K562 (cell line): ENCODE measurements at regions not wholly inside any gene's neighbourhood (a gene's known extent, or its start where the extent isn't known, plus 50 kb on each side); places are given as distances from the start of the nearest gene placed in this dataset.

Experiments
- ATAC-seq: fragments of 200-7000 bp; cut with Tn5 transposase; 3 replicates; pipeline ENCODE4 v1.9.1; 2020; ENCODE audit warnings: moderate library complexity
- BruUV-seq: library from RNA; stranded (reverse); fragments of 400-500 nt; replicated peaks from 2 replicates; lab custom pipeline; 2021; lab: Mats Ljungman, UMichigan
- CTCF ChIA-PET: fragments of 300-600 bp; formaldehyde crosslinking; extraction: SDS; loops from one replicate; lab custom pipeline; 2021; ENCODE audit warnings: low intra/inter-chr PET ratio; lab: Yijun Ruan, JAX
- POLR2A ChIA-PET: fragments of 300-600, 350-650 bp; sonication (Branson Sonifier 250); formaldehyde crosslinking; extraction: SDS; loops from one replicate; lab custom pipeline; 2021; ENCODE audit warnings: antibody characterized with exemption, inconsistent platforms; lab: Yijun Ruan, JAX
- DNase-seq, 4 experiments: peaks; one replicate each; pipeline versions ENCODE4 v3.0.0 to v3.0.0-alpha.2; 2011 to 2018; ENCODE audit warnings: low spot score in 3 of 4, mixed read lengths in 3 of 4; ENCODE audit errors: extremely low read depth in 1 of 4
- FAIRE-seq: peaks from 2 replicates; lab custom pipeline; 2011; peaks lifted over from hg19 to GRCh38; lab: Jason Lieb, UNC
- H2AFZ ChIP-seq: 2 replicates; pipeline ENCODE4 v1.6.0; 2011; ENCODE audit warnings: low read depth, low read length, control low read depth, inconsistent platforms
- H3K27ac ChIP-seq: fragments of 200-600 bp; 3 replicates; pipeline ENCODE4 v1.8.0; 2011; ENCODE audit warnings: low read depth, mild to moderate bottlenecking, control low read depth, inconsistent platforms, low read length, moderate library complexity, mixed read lengths; ENCODE audit errors: extremely low read depth
- H3K27me3 ChIP-seq, 2 experiments: fragments of 300-600 bp in 1 of 2; 2 replicates in 1 of 2; 3 replicates in 1 of 2; pipeline versions ENCODE4 v1.6.0 to v1.8.0; 2011; ENCODE audit warnings: inconsistent platforms in 2 of 2, low read length in 2 of 2, mild to moderate bottlenecking in 1 of 2, mixed read lengths in 1 of 2, moderate library complexity in 1 of 2; ENCODE audit not compliant: control insufficient read depth in 2 of 2, insufficient read depth in 2 of 2
- H3K36me3 ChIP-seq: fragments of 300-600 bp; 3 replicates; pipeline ENCODE4 v1.8.0; 2011; ENCODE audit warnings: mild to moderate bottlenecking, low read length, inconsistent platforms; ENCODE audit not compliant: control insufficient read depth, insufficient read depth
- H3K4me1 ChIP-seq, 2 experiments: fragments of 200-600 bp in 1 of 2; replicated peaks in 1 of 2; 2 replicates in 1 of 2; 3 replicates in 1 of 2; pipeline versions ENCODE4 v1.5.1 to v1.8.0; 2011; ENCODE audit warnings: inconsistent platforms in 2 of 2, low read length in 2 of 2, mild to moderate bottlenecking in 1 of 2, mixed read lengths in 1 of 2, moderate library complexity in 1 of 2; ENCODE audit not compliant: control insufficient read depth in 2 of 2, insufficient read depth in 2 of 2
- H3K4me2 ChIP-seq: 2 replicates; pipeline ENCODE4 v1.6.1; 2011; ENCODE audit warnings: low read length, control low read depth, inconsistent platforms, mixed read lengths; ENCODE audit not compliant: insufficient read depth
- H3K4me3 ChIP-seq: fragments of 200-600 bp; sonication (generic), shearing (Covaris generic); 2 replicates; pipeline ENCODE4 v1.5.1; 2016; ENCODE audit warnings: control low read depth, inconsistent platforms
- H3K79me2 ChIP-seq: fragments of 200-600 bp; 3 replicates; pipeline ENCODE4 v1.8.0; 2011; ENCODE audit warnings: low read length, inconsistent platforms; ENCODE audit not compliant: control insufficient read depth, insufficient read depth
- H3K9ac ChIP-seq, 2 experiments: 2 replicates each; pipeline versions ENCODE4 v1.6.0 to v1.6.1; 2011; ENCODE audit warnings: low read depth in 2 of 2, low read length in 2 of 2, control low read depth in 1 of 2, inconsistent platforms in 1 of 2, mild to moderate bottlenecking in 1 of 2, mixed read lengths in 1 of 2; ENCODE audit not compliant: insufficient read depth in 1 of 2
- H3K9me1 ChIP-seq: one replicate; pipeline ENCODE4 v1.6.0; 2011; ENCODE audit warnings: inconsistent platforms, mild to moderate bottlenecking, low read length, moderate library complexity; ENCODE audit not compliant: control insufficient read depth, insufficient read depth
- H3K9me3 ChIP-seq: replicated peaks from 2 replicates; pipeline ENCODE4 v1.5.1; 2011; ENCODE audit warnings: low read depth, low read length, inconsistent platforms; ENCODE audit not compliant: control insufficient read depth, insufficient read depth
- H4K20me1 ChIP-seq: replicated peaks from 2 replicates; pipeline ENCODE4 v1.6.1; 2011; ENCODE audit warnings: low read length, inconsistent platforms, mixed read lengths; ENCODE audit not compliant: control insufficient read depth, insufficient read depth
- BHLHE40 ChIP-seq: IDR thresholded peaks from 2 replicates; pipeline ENCODE4 v1.6.1; 2011; ENCODE audit warnings: low read length, improper control_type of control experiment
- CCNT2 ChIP-seq: IDR thresholded peaks from 2 replicates; pipeline ENCODE4 v1.6.1; 2011; ENCODE audit warnings: borderline replicate concordance, low read depth, mild to moderate bottlenecking, moderate library complexity, mixed read lengths, low read length; ENCODE audit not compliant: insufficient read length; ENCODE audit errors: extremely low read depth
- NR4A1 ChIP-seq, 2 experiments: fragments of 250-450 bp in 1 of 2; fragments of 450-650 bp in 1 of 2; sonication (Bioruptor Pico) in 1 of 2; IDR thresholded peaks; 2 replicates each; pipeline versions ENCODE4 v1.4.0 to v1.6.1; 2016 to 2020; ENCODE audit warnings: mild to moderate bottlenecking in 2 of 2, missing compliant biosample characterization in 1 of 2, missing genetic modification characterization in 1 of 2, moderate library complexity in 1 of 2
- TEAD1 ChIP-seq, 2 experiments: fragments of 450-650 bp in 1 of 2; sonication (generic) in 1 of 2; formaldehyde crosslinking; IDR thresholded peaks; 2 replicates each; pipeline versions ENCODE4 v1.4.0 to v1.8.0; 2020 to 2022; ENCODE audit warnings: mild to moderate bottlenecking in 2 of 2, missing genetic modification reagents in 1 of 2
- WGBS: fragments of 100-300 bp; shearing (Covaris generic); methylation state at CpG from one replicate; pipeline ENCODE4 v1.1.6; 2016; ENCODE audit warnings: low coverage, mixed read lengths; ENCODE audit not compliant: insufficient coverage; ENCODE audit errors: missing lambda C conversion rate; 5-methylcytosine and 5-hydroxymethylcytosine counted together
- in situ Hi-C: fragments of 300-500 bp; cut with MboI; formaldehyde crosslinking; loops from 4 replicates; pipeline ENCODE4 v1.15.0; 2018; ENCODE audit warnings: inconsistent platforms, mixed read lengths
- intact Hi-C: fragments of 100-400 bp; cut with micrococcal nuclease; formaldehyde crosslinking; loops from 2 replicates; pipeline ENCODE4 v1.14.2; 2022
- TF ChIP-seq, protein P1 (sequence below): IDR thresholded peaks from 2 replicates; pipeline ENCODE4 v1.6.1; 2011; ENCODE audit not compliant: insufficient read length; ENCODE audit errors: extremely low read depth
- TF ChIP-seq, protein P2 (sequence below): fragments of 250-450 bp; sonication (Bioruptor Pico); IDR thresholded peaks from 2 replicates; pipeline ENCODE4 v1.8.0; 2022; ENCODE audit warnings: moderate library complexity, mild to moderate bottlenecking, inconsistent platforms

DNA sequence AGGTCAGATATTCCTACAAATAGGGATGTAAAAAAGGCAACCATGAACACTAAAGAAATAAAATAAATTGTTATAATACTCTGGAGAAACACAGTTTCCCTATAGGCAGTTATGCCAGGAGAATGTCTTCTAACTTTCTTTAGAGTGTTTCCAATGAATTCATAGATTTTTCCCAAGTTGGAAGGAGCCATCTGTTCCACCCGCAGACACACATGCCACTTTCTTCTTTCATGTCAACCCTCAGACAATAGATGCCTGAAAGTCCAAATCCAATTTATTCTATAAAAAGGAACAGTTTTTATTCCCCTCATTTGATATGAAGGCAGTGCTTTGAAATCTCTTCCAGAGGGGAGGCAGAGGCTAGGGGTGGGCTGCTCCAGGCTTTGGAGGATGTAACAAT, 418.1 kb downstream of the ACTL7B start (continued):
- TF ChIP-seq NR4A1 (CRISPR knock-in tag; IDR thresholded peaks at IDR 0.05): no peak
- no peak for TF ChIP-seq NR4A1 (tag; IDR thresholded peaks at IDR 0.05)
- TF ChIP-seq CCNT2: no peak

DNA sequence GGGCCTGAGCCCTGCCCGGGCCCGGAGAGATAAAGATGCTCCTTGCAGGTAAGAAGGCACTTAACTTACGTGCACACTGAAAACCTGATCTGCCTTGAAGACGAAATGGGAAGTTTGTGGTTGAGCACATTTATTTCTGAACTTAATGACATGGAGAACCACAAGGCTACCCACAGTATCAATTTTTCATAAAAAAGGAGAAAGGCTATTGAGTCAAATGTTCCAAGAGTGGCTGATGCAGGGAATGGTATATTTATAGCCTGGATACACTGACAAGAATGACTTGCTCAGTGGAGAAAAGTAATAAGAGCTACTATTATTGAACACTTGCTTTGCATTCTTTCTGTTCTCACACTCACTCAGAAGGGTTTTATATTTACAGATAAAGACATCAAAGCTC, 419.3 kb downstream of the ACTL7B start:
- H3K36me3 ChIP-seq: no peaks in the 10 kb centered on the region
- CTCF ChIA-PET: no interaction called here
- no peaks in the 10 kb centered on the region for H3K4me1 ChIP-seq
- BruUV-seq: no TSS peak
- FAIRE-seq (no peak), ATAC-seq (no peak), DNase-seq (no peak)
- no peak overlapping the region for H3K4me3 ChIP-seq
- no peaks in the 10 kb centered on the region for H3K9me1 ChIP-seq
- no peaks in the 10 kb centered on the region for H3K27me3 ChIP-seq
- TF ChIP-seq TEAD1 (CRISPR knock-in tag; IDR thresholded peaks at IDR 0.05): no peak
- TF ChIP-seq, protein P1, sequence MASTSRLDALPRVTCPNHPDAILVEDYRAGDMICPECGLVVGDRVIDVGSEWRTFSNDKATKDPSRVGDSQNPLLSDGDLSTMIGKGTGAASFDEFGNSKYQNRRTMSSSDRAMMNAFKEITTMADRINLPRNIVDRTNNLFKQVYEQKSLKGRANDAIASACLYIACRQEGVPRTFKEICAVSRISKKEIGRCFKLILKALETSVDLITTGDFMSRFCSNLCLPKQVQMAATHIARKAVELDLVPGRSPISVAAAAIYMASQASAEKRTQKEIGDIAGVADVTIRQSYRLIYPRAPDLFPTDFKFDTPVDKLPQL: no peak
- TF ChIP-seq, protein P2, sequence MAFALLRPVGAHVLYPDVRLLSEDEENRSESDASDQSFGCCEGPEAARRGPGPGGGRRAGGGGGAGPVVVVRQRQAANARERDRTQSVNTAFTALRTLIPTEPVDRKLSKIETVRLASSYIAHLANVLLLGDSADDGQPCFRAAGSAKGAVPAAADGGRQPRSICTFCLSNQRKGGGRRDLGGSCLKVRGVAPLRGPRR (CRISPR knock-in tag): no peak
- TF ChIP-seq BHLHE40: no peak
- in situ Hi-C loops (no loop called here), intact Hi-C loops (loop anchor here (10.0 kb wide), 1 partner anchor 952 kb away; the partner anchor contains the start of gene KLF4)
- WGBS: 0% methylated on average over 4 of the region's 4 CpGs
- no peak overlapping the region for H2AFZ ChIP-seq
- H3K9ac ChIP-seq: no peak overlapping the region
- POLR2A ChIA-PET: no interaction called here
- H3K4me2 ChIP-seq: no peak overlapping the region
- H3K9me3 ChIP-seq: no peaks in the 10 kb centered on the region
- H4K20me1 ChIP-seq: 0 out of 2 replicates have a peak, but pooled peaks cover 2% of the 10 kb centered on the region
- no peak overlapping the region for H3K27ac ChIP-seq
- no peaks in the 10 kb centered on the region for H3K79me2 ChIP-seq
